ENCODE measurements at regions not wholly inside any gene's neighbourhood (a gene's known extent, or its start where the extent isn't known, plus 50 kb on each side); places are given as distances from the start of the nearest gene placed in this dataset.

DNA sequence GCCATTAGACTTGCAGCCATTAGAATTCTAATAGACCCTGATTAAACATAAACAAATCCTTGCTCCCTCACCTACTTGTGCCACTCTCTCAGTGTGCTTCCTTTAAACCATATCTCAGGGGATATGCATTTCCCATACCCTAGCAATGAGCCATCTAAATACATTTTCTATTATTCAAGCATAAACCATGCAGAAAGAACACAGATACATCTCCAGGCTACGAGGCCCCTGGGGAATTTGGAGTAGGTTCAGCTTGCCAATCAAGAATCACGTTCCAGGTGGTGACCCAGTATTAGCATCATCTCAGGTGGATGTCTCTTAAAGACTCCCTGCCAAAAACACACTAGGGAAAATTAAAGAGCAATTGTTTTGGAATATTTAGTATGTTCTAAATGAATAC lies 93.0 kb upstream of the CCL21 start:
- TF ChIP-seq, protein P1, sequence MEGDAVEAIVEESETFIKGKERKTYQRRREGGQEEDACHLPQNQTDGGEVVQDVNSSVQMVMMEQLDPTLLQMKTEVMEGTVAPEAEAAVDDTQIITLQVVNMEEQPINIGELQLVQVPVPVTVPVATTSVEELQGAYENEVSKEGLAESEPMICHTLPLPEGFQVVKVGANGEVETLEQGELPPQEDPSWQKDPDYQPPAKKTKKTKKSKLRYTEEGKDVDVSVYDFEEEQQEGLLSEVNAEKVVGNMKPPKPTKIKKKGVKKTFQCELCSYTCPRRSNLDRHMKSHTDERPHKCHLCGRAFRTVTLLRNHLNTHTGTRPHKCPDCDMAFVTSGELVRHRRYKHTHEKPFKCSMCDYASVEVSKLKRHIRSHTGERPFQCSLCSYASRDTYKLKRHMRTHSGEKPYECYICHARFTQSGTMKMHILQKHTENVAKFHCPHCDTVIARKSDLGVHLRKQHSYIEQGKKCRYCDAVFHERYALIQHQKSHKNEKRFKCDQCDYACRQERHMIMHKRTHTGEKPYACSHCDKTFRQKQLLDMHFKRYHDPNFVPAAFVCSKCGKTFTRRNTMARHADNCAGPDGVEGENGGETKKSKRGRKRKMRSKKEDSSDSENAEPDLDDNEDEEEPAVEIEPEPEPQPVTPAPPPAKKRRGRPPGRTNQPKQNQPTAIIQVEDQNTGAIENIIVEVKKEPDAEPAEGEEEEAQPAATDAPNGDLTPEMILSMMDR (IDR thresholded peaks at IDR 0.05), result no peak
- TF ChIP-seq EZH2phosphoT487 (IDR thresholded peaks at IDR 0.05) (no peak), EZH2 (IDR thresholded peaks at IDR 0.05) (no peak)
